ENCODE measurements at regions not wholly inside any gene's neighbourhood (a gene's known extent, or its start where the extent isn't known, plus 50 kb on each side); places are given as distances from the start of the nearest gene placed in this dataset.

DNA sequence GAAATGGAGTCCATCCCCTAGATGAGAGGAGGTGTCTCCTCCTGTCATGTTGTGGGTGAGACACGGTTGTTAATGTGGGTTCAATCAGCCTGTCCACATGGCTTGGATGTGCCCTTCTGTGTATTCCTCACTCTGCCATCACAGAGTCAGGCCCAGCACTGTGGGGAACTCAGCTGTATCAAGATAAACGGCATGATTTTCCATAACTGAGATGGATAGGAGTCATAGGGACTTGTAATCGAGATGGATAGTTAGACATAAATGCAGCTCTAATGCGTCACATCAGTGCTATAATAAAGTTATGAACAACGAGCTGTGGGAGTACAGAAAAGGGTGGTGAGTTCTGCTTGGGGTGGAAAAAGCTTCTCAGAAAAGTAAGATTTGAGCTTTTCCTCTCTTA lies 152.9 kb downstream of the RWDD3 start:
- Histone ChIP-seq H4K20me1 (ENCODE audit: insufficient read depth, low read length, poor library complexity, severe bottlenecking) (no peaks in the 10 kb centered on the region), H3K4me2 (ENCODE audit: low read depth, low read length, poor library complexity, severe bottlenecking) (no peak overlapping the region), H3K9me3 (ENCODE audit: insufficient read depth, low read depth, low read length) (no peaks in the 10 kb centered on the region), H2AFZ (ENCODE audit: low read length) (no peak overlapping the region), H3K9ac (ENCODE audit: low read depth, low read length, poor library complexity, severe bottlenecking) (no peak overlapping the region), H3K36me3 (ENCODE audit: insufficient read depth, low read length) (no peaks in the 10 kb centered on the region), H3K27me3 (ENCODE audit: insufficient read depth, low read length, poor library complexity, severe bottlenecking) (no peaks in the 10 kb centered on the region), H3F3A (ENCODE audit: low read depth) (no peaks in the 10 kb centered on the region), H3K9me2 (replicated peaks; ENCODE audit: low read depth, low read length) (no peaks in the 10 kb centered on the region), H3K4me1 (ENCODE audit: insufficient read depth, low read length, poor library complexity, severe bottlenecking) (no peaks in the 10 kb centered on the region), H3K79me2 (ENCODE audit: insufficient read depth, low read length) (no peaks in the 10 kb centered on the region), H3K4me3 (ENCODE audit: low read length, poor library complexity, severe bottlenecking) (no peak overlapping the region)
- TF ChIP-seq EZH2phosphoT487 (IDR thresholded peaks at IDR 0.05; ENCODE audit: borderline replicate concordance) = no peak
- TF ChIP-seq, protein P1, sequence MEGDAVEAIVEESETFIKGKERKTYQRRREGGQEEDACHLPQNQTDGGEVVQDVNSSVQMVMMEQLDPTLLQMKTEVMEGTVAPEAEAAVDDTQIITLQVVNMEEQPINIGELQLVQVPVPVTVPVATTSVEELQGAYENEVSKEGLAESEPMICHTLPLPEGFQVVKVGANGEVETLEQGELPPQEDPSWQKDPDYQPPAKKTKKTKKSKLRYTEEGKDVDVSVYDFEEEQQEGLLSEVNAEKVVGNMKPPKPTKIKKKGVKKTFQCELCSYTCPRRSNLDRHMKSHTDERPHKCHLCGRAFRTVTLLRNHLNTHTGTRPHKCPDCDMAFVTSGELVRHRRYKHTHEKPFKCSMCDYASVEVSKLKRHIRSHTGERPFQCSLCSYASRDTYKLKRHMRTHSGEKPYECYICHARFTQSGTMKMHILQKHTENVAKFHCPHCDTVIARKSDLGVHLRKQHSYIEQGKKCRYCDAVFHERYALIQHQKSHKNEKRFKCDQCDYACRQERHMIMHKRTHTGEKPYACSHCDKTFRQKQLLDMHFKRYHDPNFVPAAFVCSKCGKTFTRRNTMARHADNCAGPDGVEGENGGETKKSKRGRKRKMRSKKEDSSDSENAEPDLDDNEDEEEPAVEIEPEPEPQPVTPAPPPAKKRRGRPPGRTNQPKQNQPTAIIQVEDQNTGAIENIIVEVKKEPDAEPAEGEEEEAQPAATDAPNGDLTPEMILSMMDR (conservative IDR thresholded peaks at IDR 0.05; ENCODE audit: low read length) = no peak

DNA sequence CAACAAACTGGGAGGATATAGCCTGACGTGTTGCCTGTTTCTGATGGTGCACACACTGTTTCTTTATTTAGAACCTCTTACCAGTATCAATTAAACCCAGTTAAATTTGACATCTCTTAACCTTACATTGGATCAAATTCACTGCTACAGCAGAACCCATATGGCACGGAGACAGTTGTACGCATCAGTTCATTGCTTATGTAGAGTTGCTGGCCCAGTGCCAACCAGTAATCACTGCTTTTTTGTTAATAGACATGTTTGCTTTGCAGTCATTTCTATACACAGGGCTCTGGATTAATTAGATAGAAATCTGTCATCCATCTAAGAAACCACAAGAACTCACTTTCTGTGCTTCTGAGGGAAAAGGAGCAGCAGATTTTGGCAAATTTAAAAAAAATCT lies 154.0 kb downstream of the RWDD3 start:
- no peaks in the 10 kb centered on the region for H3K36me3 ChIP-seq (ENCODE audit: insufficient read depth, low read length)
- H3K9me2 ChIP-seq (replicated peaks; ENCODE audit: low read depth, low read length) = no peaks in the 10 kb centered on the region
- H3K4me1 ChIP-seq (ENCODE audit: insufficient read depth, low read length, poor library complexity, severe bottlenecking) = no peaks in the 10 kb centered on the region
- no peaks in the 10 kb centered on the region for H3F3A ChIP-seq (ENCODE audit: low read depth)
- TF ChIP-seq, protein P1 (conservative IDR thresholded peaks at IDR 0.05; ENCODE audit: low read length) = no peak
- no peak for TF ChIP-seq EZH2phosphoT487 (IDR thresholded peaks at IDR 0.05; ENCODE audit: borderline replicate concordance)
- H3K4me3 ChIP-seq (ENCODE audit: low read length, poor library complexity, severe bottlenecking) = no peak overlapping the region
- no peaks in the 10 kb centered on the region for H3K27me3 ChIP-seq (ENCODE audit: insufficient read depth, low read length, poor library complexity, severe bottlenecking)
- H3K4me2 ChIP-seq (ENCODE audit: low read depth, low read length, poor library complexity, severe bottlenecking) = no peak overlapping the region
- no peaks in the 10 kb centered on the region for H3K9me3 ChIP-seq (ENCODE audit: insufficient read depth, low read depth, low read length)
- no peak overlapping the region for H3K9ac ChIP-seq (ENCODE audit: low read depth, low read length, poor library complexity, severe bottlenecking)
- no peaks in the 10 kb centered on the region for H3K79me2 ChIP-seq (ENCODE audit: insufficient read depth, low read length)
- no peak overlapping the region for H2AFZ ChIP-seq (ENCODE audit: low read length)
- H4K20me1 ChIP-seq (ENCODE audit: insufficient read depth, low read length, poor library complexity, severe bottlenecking) = no peaks in the 10 kb centered on the region

DNA sequence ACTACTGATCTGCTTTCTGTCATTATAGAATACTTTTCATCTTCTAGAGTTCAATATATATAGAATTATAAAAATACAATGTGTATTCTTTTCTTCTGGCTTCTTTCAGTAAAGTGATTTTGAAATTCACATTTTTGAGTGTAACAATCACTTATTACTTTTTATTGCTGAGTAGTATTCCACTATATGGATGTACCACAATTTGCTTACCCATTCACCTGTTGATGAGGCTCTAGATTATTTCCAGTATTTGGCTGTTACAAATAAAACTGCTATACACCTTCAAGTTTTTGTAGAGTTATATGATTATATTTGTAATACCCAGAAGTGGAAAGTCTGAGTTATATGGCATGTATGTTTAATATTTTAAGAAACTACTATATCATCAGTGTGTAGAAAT lies 159.4 kb downstream of the RWDD3 start:
- no peaks in the 10 kb centered on the region for H3K79me2 ChIP-seq (ENCODE audit: insufficient read depth, low read length)
- TF ChIP-seq, protein P1 (conservative IDR thresholded peaks at IDR 0.05; ENCODE audit: low read length) = no peak
- TF ChIP-seq EZH2phosphoT487 (IDR thresholded peaks at IDR 0.05; ENCODE audit: borderline replicate concordance) = no peak
- H3K9me2 ChIP-seq (replicated peaks; ENCODE audit: low read depth, low read length) = no peaks in the 10 kb centered on the region
- H3K9ac ChIP-seq (ENCODE audit: low read depth, low read length, poor library complexity, severe bottlenecking) = no peak overlapping the region
- H3F3A ChIP-seq (ENCODE audit: low read depth) = no peaks in the 10 kb centered on the region
- no peaks in the 10 kb centered on the region for H4K20me1 ChIP-seq (ENCODE audit: insufficient read depth, low read length, poor library complexity, severe bottlenecking)
- H3K36me3 ChIP-seq (ENCODE audit: insufficient read depth, low read length) = no peaks in the 10 kb centered on the region
- H3K4me1 ChIP-seq (ENCODE audit: insufficient read depth, low read length, poor library complexity, severe bottlenecking) = no peaks in the 10 kb centered on the region
- no peak overlapping the region for H2AFZ ChIP-seq (ENCODE audit: low read length)
- H3K27me3 ChIP-seq (ENCODE audit: insufficient read depth, low read length, poor library complexity, severe bottlenecking) = no peaks in the 10 kb centered on the region
- H3K4me2 ChIP-seq (ENCODE audit: low read depth, low read length, poor library complexity, severe bottlenecking) = no peak overlapping the region
- H3K9me3 ChIP-seq (ENCODE audit: insufficient read depth, low read depth, low read length) = no peaks in the 10 kb centered on the region
- no peak overlapping the region for H3K4me3 ChIP-seq (ENCODE audit: low read length, poor library complexity, severe bottlenecking)
